HG03521 (cell line): ENCODE measurements at regions not wholly inside any gene's neighbourhood (a gene's known extent, or its start where the extent isn't known, plus 50 kb on each side); places are given as distances from the start of the nearest gene placed in this dataset.
"Not testable (repeated sequence)": the region's sequence is repeated elsewhere in the genome, so short reads cannot be mapped to it uniquely, and the experiment has no call there.

Experiments used
- ATAC-seq: cut with Tn5 transposase; IDR thresholded peaks from one replicate; pipeline ENCODE4 v1.9.1; 2021; ENCODE audit warnings: mild to moderate bottlenecking, moderate library complexity; ENCODE audit not compliant: unreplicated experiment

DNA sequence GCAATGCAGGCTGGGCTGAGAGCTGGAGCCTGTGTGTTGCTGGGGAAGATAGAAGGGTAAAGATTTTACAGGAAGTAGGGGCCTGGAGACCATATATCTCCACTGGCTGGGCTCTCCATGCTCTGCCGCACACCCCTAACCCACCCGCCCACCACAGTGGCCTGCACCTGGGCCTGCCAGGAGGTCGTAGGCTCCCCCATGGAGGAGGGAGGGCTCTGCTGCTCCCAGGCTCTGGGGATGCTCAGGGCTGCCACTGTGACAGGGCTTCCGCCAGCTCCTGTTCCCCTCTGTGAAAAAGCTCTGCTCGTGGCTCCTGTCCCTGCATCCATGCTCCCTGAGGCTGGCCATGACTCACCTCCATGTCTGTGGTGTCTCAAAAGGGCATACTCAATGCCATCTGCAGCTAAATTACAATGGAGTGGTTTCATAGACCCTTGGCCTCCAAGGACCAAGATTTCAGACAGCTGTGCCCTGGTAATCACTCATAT is 106.0 kb downstream of the CXCL12 start:
- ATAC-seq, result no peak

DNA sequence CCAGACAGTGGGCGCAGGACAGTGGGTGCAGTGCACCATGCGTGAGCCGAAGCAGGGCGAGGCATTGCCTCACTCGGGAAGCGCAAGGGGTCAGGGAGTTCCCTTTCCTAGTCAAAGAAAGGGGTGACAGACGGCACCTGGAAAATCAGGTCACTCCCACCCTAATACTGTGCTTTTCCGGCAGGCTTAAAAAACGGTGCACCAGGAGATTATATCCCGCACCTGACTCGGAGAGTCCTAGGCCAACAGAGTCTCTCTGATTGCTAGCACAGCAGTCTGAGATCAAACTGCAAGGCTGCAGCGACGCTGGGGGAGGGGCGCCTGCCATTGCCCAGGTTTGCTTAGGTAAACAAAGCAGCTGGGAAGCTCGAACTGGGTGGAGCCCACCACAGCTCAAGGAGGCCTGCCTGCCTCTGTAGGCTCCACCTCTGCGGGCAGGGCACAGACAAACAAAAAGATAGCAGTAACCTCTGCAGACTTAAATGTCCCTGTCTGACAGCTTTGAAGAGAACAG is 116.4 kb downstream of the CXCL12 start:
- ATAC-seq, result not testable (repeated sequence)

DNA sequence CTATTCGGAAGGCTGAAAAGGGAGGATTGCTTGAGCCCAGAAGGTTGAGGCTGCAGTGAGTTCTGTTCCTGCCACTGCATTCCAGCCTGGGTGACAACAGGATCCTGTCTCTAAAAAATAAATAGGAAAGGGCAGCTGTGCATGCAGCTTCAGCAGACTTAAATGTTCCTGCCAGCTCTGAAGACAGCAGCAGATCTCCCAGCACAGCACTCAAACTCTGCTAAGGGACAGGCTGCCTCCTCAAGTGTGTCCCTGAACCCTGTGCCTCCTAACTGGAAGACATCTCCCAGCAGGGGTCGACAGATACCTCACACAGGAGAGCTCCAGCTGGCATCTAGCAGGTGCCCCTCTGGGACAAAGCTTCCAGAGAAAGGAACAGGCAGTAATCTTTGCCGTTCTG is 117.9 kb downstream of the CXCL12 start:
- no peak for ATAC-seq

DNA sequence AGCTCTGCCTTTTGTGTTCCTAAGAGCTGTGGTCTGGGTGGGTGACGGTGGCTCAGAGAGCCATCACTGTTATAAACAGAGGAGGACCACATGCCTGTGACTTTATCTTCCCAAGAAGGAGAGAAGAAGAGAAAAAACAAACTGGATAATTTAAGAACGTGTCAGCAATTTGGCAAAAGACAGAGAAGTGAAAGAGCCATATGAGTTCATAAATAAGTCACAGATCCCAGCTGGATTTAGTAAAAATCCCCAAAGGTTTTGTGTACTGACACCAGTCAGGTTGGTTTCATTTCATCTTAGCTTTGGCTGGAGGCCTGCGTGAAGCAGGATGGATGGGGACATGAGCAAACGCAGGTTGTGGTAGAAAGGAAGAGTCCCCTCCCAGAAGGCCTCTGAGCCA is 120.7 kb downstream of the CXCL12 start:
- ATAC-seq, result no peak

DNA sequence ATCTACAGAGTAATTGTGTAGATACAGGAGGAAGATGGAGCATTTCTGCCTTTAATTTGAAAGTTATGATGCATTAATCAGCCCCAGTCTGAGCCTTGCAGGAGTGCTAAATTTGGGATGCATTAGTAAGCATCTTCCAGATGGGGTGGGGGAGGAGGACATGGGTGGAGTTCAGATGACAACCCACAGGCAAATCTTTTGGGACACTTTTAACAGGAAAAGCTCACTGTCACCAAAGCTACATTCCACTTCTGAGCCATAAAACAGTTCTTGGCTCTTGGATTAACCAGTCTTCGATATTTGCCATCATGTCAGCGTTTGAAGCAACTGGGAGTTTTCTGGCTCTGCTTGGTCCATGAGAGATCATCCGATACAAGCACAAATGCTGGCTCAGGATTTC is 121.1 kb downstream of the CXCL12 start:
- ATAC-seq, result no peak

DNA sequence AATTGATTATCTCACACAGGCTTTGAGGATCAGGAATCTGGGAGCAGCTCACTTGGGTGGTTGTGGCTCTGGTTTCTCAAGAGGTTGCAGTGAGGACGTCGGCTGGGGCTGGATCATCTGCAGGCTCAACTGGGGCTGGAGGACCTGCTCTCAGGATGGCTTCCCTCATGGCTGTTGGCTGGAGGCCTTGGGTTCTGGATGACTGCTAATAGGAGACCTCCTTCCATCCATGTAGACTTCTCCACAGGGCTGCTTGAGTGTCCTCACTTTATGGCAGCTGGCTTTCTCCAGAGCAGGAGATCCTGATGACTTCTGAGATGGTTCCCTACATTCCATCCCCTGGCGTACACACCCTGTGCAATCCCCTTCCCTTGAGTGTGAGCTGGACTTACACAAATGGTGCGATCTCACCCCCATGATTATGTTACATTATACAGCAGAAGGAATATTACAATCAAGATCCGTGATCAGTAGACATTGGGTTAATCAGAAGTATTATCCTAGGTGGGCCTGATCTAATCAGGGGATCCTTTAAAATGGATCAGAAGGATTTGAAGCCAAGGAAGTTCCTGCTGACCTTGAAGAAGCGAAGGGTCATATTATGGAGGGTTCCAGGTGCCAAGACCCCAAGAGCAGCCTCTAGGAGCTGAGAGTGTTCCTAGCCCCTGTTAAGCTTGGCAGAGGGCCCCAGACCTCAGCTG is 122.2 kb downstream of the CXCL12 start:
- ATAC-seq, result no peak

DNA sequence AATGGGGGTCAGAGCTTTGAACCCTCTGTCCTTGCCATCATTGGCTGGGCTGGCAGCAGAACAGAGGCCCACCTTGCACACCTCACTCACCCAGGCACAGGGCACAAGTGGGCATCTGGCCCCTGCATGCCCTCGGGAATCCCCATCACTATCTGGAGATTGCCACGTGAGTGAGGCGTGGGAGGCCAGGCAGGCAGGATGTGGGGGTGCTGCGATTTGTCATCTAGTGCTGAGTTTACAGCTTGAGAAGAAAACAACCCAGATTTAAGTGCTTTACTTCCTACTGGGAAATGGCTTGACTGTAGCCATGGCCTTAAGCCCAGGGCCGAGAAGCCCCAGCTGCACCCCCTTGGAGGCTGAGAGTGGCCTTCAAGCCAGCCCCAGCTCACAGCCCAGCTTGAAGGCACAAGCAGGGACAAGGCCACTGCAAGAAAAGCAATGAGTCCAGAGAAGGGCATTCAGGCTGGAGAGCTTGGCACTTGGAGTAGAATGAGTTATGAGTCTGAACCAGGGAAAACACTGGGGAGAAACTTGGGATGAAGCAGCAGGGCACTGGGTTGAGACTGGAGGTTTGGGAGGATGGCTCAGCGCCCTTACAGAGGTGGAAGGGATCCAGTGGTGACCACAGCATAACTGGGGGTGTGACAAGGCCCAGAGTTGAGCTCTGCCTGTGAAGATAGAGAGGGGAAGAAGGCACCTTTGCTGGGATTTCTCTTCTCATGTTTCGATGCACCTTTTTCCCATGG is 123.0 kb downstream of the CXCL12 start:
- no peak for ATAC-seq

DNA sequence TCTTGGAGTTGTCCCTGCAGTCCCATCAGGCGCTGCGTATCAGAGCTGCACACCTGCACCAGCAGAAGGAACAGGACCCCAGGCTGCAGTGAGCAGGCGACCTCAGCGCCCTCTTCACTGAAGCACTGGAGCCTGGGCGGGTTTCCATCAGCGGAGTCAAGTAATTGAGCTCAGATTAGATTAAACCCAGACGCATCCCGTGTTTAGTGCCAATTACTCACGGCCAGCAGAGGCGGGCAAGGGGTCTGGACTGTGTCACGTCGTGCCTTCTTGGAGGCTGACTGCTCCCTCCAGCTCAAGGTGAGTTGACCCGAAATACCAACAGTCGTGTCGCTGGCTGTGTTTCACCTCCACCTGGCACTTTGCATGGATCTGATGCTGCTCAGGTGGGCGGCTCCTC is 123.6 kb downstream of the CXCL12 start:
- ATAC-seq, result no peak

DNA sequence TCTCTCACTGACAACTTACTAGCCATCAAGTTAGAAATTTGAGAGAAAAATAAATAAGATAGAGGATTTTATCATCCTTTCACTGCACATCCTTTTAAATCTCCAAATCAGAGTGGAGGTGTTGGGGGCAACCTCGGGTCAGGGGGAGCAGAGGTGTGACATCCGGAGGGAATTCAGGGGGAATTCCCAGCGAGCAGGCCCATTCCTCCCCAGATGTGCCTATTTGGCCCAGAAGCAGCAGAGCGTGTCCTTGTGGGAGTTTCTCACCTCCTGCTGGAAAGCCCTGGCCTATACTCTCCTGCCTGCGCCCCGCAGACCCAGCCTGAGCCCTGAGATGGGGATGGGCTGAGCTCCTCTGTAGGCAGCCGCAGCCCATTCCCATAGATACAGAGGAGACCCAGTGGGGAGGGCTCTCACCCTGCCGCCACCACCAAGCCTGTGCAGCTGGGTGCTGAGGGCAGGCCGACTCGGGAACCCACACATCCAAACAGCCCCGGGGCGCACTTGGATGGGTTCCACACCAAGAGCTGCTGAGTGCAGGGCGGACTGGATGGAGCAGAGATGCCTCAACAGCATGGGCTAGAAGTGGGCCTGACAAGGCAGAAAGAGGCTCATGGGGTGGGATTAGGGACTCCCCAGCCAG is 124.5 kb downstream of the CXCL12 start:
- no peak for ATAC-seq

DNA sequence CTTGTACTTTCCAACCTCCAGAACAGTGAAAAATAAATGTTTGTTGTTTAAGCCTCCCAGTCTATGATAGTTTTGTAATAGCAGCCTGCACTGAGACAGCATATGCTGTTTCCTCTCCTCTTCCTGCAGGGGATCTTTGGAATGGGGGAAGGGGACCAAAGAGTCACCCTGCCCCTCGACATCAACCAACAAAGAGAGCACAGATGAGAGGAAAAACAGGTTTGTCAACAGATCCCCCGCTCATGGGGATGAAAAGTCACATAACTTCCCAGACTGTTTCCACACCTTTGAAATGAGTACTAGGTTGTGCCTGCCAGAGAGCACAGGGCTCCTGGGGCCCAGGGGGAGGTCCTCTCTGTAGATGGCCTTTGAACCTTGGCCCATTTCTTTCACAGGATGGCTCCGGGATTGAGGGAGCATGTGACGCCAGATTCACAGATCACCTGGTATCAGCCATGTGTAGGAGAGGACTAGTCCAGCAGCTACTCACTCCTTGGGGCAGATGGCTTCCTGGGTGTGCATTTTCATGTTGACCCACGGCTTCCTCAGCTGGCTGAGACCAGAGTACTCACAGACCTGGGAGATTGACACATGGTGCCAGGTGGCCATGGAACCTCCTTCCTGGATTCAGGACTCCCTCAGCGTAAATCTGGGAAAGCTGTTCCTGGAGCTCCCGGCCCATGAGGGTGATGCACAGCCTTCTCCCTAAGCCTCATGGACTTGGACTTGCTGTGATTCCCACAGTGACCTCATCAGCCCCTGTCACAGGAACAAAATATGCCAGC is 125.6 kb downstream of the CXCL12 start:
- ATAC-seq, result no peak

DNA sequence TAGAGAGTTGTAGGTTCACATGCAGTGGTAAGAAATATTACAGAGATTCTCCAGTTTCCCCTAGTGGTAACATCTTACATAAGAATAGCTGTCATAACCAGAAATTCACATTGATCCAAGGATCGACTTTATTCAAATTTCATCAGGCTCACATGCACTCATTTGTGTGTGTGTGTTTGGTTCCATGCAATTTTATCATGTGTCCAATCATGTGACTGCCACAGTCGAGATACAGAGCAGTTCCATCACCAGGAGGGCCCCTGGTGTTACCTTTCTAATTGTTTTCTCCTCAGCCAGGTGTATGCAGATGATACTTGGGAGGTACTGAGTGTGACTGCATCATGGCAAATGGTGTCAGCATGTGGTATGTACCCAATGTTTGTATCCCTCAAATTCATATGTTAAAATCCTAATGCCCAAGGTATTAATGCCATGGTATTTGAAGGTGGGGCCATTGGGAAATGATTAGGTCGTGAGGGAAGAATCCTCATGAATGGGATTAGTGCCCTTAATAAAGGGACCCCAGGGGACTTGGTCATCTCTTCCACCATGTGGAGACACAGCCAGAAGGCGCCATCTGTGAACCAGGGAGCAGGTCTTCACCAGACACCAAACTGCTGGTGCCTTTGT is 126.3 kb downstream of the CXCL12 start:
- ATAC-seq, result no peak

DNA sequence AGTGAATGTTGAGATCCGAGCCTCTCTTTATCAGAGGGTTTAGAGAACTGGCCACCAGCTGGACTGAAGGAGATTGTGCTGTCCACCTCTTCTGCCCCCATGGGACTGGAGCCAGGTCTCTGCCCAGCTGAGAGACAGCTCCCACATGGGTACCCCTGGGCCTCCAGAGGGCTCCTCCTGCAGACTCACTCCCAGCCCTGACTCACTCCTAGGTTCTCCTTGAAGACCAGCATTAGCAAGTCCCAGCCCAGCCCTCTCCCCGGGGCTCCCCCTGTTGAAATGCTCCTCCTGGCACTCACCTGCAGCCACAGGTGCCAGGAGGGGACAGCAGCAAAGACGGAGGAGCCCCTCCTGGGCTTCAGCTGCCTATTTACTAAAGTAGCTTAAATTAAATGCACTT is 126.9 kb downstream of the CXCL12 start:
- ATAC-seq, result no peak

DNA sequence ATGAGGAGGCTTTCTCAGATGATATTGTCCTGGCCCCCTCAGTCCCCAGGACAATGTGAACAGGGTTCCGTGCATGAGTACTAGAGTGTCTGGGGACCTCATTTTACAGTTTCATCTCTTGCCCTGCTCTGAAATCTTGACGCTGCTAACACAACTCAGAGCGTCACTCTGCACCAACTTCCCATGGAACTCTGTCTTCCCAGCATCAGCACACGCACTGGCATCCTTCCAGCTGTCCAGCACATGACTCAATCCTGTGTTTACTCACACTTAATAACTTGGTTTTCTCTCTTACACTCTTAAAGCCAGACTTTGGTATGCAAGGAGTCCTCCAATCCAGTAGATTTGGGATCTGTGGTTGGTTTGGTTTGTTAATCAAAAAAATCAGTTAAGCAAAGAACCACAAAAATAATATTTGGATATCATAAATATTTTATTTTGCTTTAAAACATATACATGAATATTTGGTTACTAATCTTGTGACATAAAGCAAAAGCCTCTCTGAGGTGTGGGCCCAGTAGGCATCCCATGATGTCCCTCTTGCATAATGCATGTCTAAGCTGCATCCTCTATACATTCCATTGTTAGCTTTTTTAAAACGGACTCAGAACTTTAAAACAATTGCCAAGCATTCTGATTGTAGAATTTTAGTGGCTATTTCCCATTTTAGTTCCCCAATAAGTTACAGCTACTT is 131.0 kb downstream of the CXCL12 start:
- no peak for ATAC-seq

DNA sequence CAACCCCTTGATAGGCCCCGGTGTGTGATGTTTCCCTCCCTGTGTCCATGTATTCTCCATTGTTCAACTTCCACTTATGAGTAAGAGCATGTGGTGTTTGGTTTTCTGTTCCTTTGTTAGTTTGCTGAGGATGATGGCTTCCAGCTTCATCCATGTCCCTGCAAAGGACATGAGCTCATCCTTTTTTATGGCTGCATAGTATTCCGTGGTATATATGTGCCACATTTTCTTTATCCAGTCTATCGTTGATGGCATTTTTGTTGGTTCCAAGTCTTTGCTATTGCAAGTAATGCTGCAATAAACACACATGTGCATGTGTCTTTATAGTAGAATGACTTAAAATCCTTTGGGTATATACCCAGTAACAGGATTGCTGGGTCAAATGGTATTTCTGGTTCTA is 132.3 kb downstream of the CXCL12 start:
- not testable (repeated sequence) for ATAC-seq

DNA sequence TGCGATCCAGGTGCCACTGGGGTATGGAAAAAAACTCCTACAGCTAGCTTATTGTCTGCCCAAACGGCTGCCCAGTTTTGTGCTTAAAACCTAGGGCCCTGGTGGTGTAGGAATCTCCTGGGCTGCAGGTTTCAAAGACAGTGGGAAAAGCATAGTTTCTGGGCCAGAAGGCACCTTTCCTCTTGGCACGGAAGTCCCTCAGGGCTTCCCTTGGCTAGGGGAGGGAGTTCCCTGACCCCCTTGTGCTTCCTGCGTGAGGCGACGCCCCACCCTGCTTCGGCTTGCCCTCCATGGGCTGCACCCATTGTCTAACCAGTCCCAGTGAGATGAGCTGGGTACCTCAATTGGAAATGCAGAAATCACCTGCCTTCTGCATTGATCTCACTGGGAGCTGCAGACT is 135.0 kb downstream of the CXCL12 start:
- not testable (repeated sequence) for ATAC-seq

DNA sequence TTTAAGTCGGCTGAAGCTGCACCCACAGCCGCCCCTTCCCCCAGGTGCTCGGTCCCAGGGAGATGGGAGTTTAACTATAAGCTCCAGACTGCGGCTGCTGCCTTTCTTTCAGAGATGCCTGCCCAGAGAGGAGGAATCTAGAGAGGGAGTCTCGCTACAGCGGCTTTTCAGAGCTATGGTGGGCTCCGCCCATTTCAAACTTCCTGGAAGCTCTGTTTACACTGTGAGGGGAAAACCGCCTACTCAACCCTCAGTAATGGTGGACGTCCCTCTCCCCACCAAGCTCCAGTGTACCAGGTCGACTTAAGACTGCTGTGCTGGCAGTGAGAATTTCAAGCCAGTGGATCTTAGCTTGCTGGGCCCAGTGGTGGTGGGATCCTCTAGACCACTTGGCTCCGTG is 135.4 kb downstream of the CXCL12 start:
- ATAC-seq, result no peak

DNA sequence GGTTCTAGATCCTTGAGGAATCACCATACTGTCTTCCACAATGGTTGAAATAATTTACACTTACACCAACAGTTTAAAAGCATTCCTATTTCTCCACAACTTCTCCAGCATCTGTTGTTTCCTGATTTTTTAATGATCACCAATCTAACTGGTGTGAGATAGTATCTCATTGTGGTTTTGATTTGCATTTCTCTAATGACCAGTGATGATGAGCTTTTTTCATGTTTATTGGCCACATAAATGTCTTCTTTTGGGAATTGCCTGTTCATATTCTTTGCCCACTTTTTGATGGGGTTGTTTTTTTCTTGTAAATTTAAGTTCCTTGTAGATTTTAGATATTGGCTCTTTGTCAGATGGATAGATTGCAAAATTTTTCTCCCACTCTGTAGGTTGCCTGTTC is 138.2 kb downstream of the CXCL12 start:
- ATAC-seq, result not testable (repeated sequence)

DNA sequence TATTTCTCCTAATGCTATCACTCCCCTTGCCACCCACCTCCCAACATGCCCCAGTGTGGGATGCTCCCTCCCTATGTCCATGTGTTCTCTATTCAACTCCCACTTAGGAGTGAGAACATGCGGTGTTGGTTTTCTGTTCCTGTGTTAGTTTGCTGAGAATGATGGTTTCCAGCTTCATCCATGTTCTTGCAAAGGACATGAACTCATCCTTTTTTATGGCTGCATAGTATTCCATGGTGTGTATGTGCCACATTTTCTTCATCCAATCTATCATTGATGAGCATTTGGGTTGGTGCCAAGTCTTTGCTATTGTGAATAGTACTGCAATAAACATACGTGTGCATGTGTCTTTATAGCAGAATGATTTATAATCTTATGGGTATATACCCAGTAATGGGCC is 138.6 kb downstream of the CXCL12 start:
- ATAC-seq, result not testable (repeated sequence)

DNA sequence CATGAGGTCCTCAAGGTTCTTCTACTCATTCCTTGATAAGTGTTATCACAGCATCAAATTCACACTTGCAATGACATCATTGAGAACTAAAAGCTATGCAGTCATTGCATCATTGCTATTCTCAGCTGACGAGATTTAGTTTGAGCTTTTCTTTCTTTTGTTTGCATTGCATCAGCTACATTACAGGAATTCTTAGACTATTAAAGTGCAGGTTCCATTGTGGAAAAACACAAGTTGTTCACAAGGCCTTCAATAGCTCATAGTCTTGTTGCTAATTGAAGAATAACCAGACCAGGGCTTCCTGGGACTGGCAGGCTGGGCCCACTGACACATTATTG is 139.3 kb downstream of the CXCL12 start:
- ATAC-seq, result no peak
